OCI-LY7 (cell line): ENCODE measurements at regions not wholly inside any gene's neighbourhood (a gene's known extent, or its start where the extent isn't known, plus 50 kb on each side); places are given as distances from the start of the nearest gene placed in this dataset.

Source experiments
- EZH2phosphoT487 ChIP-seq: fragments of 200-600 bp; sonication (generic); IDR thresholded peaks from 2 replicates; pipeline ENCODE4 v1.6.1; 2018; ENCODE audit warnings: low read depth, borderline replicate concordance, mild to moderate bottlenecking, mixed run types, antibody characterized with exemption, low read length, moderate library complexity, mixed read lengths
- TF ChIP-seq, protein P1 (sequence below): fragments of 200-600 bp; sonication (generic); conservative IDR thresholded peaks from 2 replicates; pipeline ENCODE4 v1.5.1; 2014; ENCODE audit warnings: mild to moderate bottlenecking, antibody characterized with exemption, low read length, moderate library complexity, mixed read lengths

DNA sequence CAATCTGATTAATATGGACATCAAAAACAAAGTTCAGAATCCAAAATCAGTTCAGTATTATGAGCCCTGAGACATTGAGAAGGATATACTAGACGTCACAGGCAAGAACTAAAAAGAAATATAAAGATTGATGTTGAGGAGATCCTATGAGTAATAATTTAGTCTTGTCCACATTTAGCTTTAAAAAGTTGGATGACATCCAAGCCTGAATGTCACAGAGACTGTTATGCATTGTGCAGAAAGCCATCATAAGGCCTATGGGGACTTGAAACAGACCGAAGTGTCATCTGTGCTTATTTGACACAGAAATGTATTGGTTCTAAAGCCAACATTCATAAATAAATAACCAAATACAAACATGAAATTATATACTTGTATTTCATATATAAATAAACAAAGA is 581.8 kb upstream of the MMS22L start:
- TF ChIP-seq, protein P1, sequence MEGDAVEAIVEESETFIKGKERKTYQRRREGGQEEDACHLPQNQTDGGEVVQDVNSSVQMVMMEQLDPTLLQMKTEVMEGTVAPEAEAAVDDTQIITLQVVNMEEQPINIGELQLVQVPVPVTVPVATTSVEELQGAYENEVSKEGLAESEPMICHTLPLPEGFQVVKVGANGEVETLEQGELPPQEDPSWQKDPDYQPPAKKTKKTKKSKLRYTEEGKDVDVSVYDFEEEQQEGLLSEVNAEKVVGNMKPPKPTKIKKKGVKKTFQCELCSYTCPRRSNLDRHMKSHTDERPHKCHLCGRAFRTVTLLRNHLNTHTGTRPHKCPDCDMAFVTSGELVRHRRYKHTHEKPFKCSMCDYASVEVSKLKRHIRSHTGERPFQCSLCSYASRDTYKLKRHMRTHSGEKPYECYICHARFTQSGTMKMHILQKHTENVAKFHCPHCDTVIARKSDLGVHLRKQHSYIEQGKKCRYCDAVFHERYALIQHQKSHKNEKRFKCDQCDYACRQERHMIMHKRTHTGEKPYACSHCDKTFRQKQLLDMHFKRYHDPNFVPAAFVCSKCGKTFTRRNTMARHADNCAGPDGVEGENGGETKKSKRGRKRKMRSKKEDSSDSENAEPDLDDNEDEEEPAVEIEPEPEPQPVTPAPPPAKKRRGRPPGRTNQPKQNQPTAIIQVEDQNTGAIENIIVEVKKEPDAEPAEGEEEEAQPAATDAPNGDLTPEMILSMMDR, result no peak
- TF ChIP-seq EZH2phosphoT487, result no peak
